ENCODE measurements at regions not wholly inside any gene's neighbourhood (a gene's known extent, or its start where the extent isn't known, plus 50 kb on each side); places are given as distances from the start of the nearest gene placed in this dataset.

GRCh38 chr5:43859309-43859708 lies 256.3 kb downstream of the NNT start:
- no peaks in the 10 kb centered on the region for H3K4me1 ChIP-seq (ENCODE audit: control insufficient read depth, extremely low read depth, insufficient read depth, low read length)
- H2AFZ ChIP-seq (ENCODE audit: control insufficient read depth, low read length) = no peak overlapping the region
- H3K9ac ChIP-seq (ENCODE audit: control insufficient read depth, extremely low read depth, insufficient read depth, low read length) = no peak overlapping the region
- no peak overlapping the region for H3K4me2 ChIP-seq (ENCODE audit: control insufficient read depth, extremely low read depth, insufficient read depth, low read depth, low read length)
- TF ChIP-seq, protein P1, sequence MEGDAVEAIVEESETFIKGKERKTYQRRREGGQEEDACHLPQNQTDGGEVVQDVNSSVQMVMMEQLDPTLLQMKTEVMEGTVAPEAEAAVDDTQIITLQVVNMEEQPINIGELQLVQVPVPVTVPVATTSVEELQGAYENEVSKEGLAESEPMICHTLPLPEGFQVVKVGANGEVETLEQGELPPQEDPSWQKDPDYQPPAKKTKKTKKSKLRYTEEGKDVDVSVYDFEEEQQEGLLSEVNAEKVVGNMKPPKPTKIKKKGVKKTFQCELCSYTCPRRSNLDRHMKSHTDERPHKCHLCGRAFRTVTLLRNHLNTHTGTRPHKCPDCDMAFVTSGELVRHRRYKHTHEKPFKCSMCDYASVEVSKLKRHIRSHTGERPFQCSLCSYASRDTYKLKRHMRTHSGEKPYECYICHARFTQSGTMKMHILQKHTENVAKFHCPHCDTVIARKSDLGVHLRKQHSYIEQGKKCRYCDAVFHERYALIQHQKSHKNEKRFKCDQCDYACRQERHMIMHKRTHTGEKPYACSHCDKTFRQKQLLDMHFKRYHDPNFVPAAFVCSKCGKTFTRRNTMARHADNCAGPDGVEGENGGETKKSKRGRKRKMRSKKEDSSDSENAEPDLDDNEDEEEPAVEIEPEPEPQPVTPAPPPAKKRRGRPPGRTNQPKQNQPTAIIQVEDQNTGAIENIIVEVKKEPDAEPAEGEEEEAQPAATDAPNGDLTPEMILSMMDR (optimal IDR thresholded peaks at IDR 0.05 in 1 of 3, IDR thresholded peaks at IDR 0.05 in 1 of 3, conservative IDR thresholded peaks at IDR 0.05 in 1 of 3; ENCODE audit: extremely low read depth in 1 of 3, insufficient read depth in 2 of 3, low read length in 3 of 3) = no peak
- TF ChIP-seq EZH2 (IDR thresholded peaks at IDR 0.05; ENCODE audit: low read length) = no peak
- no peaks in the 10 kb centered on the region for H3K27me3 ChIP-seq (ENCODE audit: control insufficient read depth, extremely low read depth, insufficient read depth, low read length)
- DNase-seq (ENCODE audit: low read depth, low spot score) (no peak), FAIRE-seq (no peak)
- H3K9me3 ChIP-seq (ENCODE audit: control insufficient read depth, low read depth, low read length) = no peaks in the 10 kb centered on the region
- H4K20me1 ChIP-seq (ENCODE audit: control insufficient read depth, extremely low read depth, insufficient read depth, low read length) = no peaks in the 10 kb centered on the region
- no peaks in the 10 kb centered on the region for H3K9me1 ChIP-seq (ENCODE audit: control insufficient read depth, extremely low read depth, insufficient read depth, low read length)
- H3K4me3 ChIP-seq (ENCODE audit: control insufficient read depth in 2 of 3, extremely low read depth in 1 of 3, insufficient read depth in 2 of 3, low read depth in 1 of 3, low read length in 3 of 3) = no peak overlapping the region
- dilution Hi-C loops (cut with MboI; ENCODE audit: extremely low pct_ligation_motif_present, low sequenced_read_pairs) = no loop called here
- H3K27ac ChIP-seq (ENCODE audit: control insufficient read depth, insufficient read depth, low read length) = no peak overlapping the region
- no peaks in the 10 kb centered on the region for H3K79me2 ChIP-seq (ENCODE audit: control insufficient read depth, insufficient read depth, low read length)
- H3K36me3 ChIP-seq (ENCODE audit: control insufficient read depth in 2 of 2, extremely low read depth in 1 of 2, insufficient read depth in 2 of 2, low read length in 2 of 2) = no peaks in the 10 kb centered on the region

- Histone ChIP-seq H3K9me1 (ENCODE audit: control insufficient read depth, extremely low read depth, insufficient read depth, low read length) (no peaks in the 10 kb centered on the region), H3K4me3 (ENCODE audit: control insufficient read depth in 2 of 3, extremely low read depth in 1 of 3, insufficient read depth in 2 of 3, low read depth in 1 of 3, low read length in 3 of 3) (no peak overlapping the region), H3K4me2 (ENCODE audit: control insufficient read depth, extremely low read depth, insufficient read depth, low read depth, low read length) (no peak overlapping the region), H3K36me3 (ENCODE audit: control insufficient read depth in 2 of 2, extremely low read depth in 1 of 2, insufficient read depth in 2 of 2, low read length in 2 of 2) (no peaks in the 10 kb centered on the region), H3K79me2 (ENCODE audit: control insufficient read depth, insufficient read depth, low read length) (no peaks in the 10 kb centered on the region), H4K20me1 (ENCODE audit: control insufficient read depth, extremely low read depth, insufficient read depth, low read length) (no peaks in the 10 kb centered on the region), H3K9me3 (ENCODE audit: control insufficient read depth, low read depth, low read length) (no peaks in the 10 kb centered on the region), H2AFZ (ENCODE audit: control insufficient read depth, low read length) (no peak overlapping the region), H3K4me1 (ENCODE audit: control insufficient read depth, extremely low read depth, insufficient read depth, low read length) (no peaks in the 10 kb centered on the region), H3K9ac (ENCODE audit: control insufficient read depth, extremely low read depth, insufficient read depth, low read length) (no peak overlapping the region), H3K27ac (ENCODE audit: control insufficient read depth, insufficient read depth, low read length) (no peak overlapping the region), H3K27me3 (ENCODE audit: control insufficient read depth, extremely low read depth, insufficient read depth, low read length) (no peaks in the 10 kb centered on the region)
- dilution Hi-C loops (cut with MboI; ENCODE audit: extremely low pct_ligation_motif_present, low sequenced_read_pairs) = no loop called here
- TF ChIP-seq, protein P1 (optimal IDR thresholded peaks at IDR 0.05 in 1 of 3, IDR thresholded peaks at IDR 0.05 in 1 of 3, conservative IDR thresholded peaks at IDR 0.05 in 1 of 3; ENCODE audit: extremely low read depth in 1 of 3, insufficient read depth in 2 of 3, low read length in 3 of 3) = no peak
- no peak for TF ChIP-seq EZH2 (IDR thresholded peaks at IDR 0.05; ENCODE audit: low read length)
- FAIRE-seq (no peak), DNase-seq (ENCODE audit: low read depth, low spot score) (no peak)
Measured at GRCh38 chr5:43855452-43855851, 252.5 kb downstream of the NNT start.
